ENCODE measurements at regions not wholly inside any gene's neighbourhood (a gene's known extent, or its start where the extent isn't known, plus 50 kb on each side); places are given as distances from the start of the nearest gene placed in this dataset.

DNA sequence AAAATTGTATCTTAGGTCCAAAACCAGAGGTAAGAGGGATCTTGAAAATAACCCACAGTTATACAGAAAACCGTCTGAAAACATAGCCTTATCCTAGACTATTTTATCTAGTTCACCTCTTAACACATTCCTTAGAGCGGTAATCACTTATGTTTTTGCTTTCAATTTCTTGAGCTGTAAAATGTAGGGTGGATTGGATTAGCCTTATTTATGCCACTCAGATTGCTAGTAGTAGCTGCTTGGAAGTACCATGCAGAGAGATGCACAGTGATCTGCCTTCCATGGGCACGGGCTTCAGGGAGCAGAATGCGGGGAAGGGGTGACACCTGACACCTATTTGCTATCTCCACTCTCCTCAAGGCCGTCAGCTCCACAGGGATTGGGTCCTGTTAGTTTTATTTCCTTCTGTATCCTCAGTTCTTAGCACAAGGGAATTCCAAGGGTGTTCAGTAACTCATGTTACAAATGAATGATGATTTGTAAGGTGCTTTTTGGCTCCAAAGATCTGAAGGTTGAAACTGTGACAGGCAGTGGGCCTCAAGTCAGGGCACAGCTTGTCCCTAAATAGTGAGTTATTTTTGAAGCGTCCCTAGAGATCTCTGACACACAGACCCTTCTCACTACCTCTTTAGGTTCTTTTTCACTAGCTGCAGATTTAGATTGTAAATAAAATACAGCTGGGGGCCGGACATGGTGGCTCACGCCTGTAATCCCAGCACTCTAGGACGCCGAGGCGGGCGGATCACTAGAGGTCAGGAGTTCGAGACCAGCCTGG is 64.0 kb upstream of the PMAIP1 start:
- TF ChIP-seq CTCF (IDR thresholded peaks at IDR 0.05; ENCODE audit: borderline replicate concordance, insufficient read depth, low read depth, low read length) = no peak
- no peak overlapping the region for H3K4me3 ChIP-seq (ENCODE audit: low read depth, low read length)

DNA sequence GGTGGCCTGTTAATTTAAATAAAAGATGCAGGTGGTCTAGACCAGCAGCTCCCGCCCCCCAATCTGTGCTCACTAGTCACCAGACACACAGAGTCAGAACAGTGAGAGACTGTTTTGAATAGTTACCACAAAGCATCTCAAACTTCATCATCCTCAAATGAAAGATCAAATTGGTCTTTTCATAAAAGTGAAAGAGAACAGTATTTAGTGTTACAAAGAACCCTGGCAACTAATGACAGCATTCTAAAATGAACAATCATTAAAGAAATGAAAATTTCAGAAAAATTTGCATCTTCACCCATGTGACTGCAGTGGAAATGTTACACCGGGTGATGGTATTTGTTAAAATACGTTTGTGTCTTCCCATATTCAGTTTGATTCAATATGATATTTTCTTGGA is 65.5 kb upstream of the PMAIP1 start:
- no peak for TF ChIP-seq CTCF (IDR thresholded peaks at IDR 0.05; ENCODE audit: borderline replicate concordance, insufficient read depth, low read depth, low read length)
- no peak overlapping the region for H3K4me3 ChIP-seq (ENCODE audit: low read depth, low read length)

- TF ChIP-seq CTCF (IDR thresholded peaks at IDR 0.05; ENCODE audit: borderline replicate concordance, insufficient read depth, low read depth, low read length) = no peak
- H3K4me3 ChIP-seq (ENCODE audit: low read depth, low read length) = no peak overlapping the region
These were observed 66.0 kb upstream of the PMAIP1 start for GRCh38 chr18:59833785-59834184.

DNA sequence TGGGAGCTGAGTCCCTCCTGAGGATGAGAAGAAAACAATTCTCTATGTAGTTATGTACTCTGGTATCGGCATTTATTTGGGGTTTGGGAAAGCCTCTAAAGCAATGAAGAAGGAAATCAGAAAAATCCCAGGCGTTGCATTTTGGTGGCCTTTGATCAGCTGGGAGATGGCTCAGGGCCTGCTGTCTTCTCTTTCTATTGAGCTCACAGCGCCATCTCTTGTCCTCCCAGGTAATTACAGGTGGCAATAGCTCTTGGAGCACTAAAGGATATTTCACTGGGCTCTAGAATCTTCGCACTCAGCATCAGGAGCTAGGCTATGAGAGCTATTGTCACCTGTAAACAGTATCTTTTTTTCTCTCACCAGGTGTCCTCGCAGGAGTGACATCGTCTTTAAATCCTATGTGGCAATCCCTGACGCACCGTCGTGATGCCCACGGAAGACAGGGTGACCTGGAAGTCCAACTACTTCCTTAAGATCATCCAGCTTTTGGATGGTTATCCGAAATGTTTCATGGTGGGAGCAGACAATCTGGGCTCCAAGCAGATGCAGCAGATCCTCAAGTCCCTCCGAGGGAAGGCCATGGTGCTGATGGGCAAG is 76.1 kb upstream of the PMAIP1 start:
- peak; percentile 64 for TF ChIP-seq CTCF (IDR thresholded peaks at IDR 0.05; ENCODE audit: borderline replicate concordance, insufficient read depth, low read depth, low read length)
- H3K4me3 ChIP-seq (ENCODE audit: low read depth, low read length) = no peak overlapping the region

- no peak overlapping the region for H3K4me3 ChIP-seq (ENCODE audit: low read depth, low read length)
- TF ChIP-seq CTCF (IDR thresholded peaks at IDR 0.05; ENCODE audit: borderline replicate concordance, insufficient read depth, low read depth, low read length) = no peak
These were observed 76.9 kb upstream of the PMAIP1 start for GRCh38 chr18:59822612-59823550.

DNA sequence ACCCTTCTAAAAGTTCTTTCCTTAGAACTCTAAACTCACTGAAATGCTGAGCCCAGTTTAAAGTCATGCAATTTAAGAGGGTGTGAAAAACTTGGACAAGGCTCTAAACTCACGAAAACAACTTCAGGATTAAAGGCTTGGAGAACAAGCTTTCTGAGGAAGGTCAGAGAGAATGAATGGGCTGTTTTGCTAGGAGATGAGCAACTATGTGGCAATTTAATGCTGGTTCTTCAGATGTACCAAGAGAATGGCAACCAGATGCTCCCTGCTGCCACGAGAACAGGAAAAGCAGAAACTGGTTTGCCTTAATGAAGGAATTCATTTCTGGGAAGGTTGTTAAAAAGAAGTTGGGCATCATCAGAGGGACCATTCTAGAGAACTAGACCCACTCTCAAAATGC is 77.8 kb upstream of the PMAIP1 start:
- H3K4me3 ChIP-seq (ENCODE audit: low read depth, low read length) = no peak overlapping the region
- TF ChIP-seq CTCF (IDR thresholded peaks at IDR 0.05; ENCODE audit: borderline replicate concordance, insufficient read depth, low read depth, low read length) = no peak

Data from GM12875 (cell line).